ENCODE measurements at regions not wholly inside any gene's neighbourhood (a gene's known extent, or its start where the extent isn't known, plus 50 kb on each side); places are given as distances from the start of the nearest gene placed in this dataset.
"Not testable (repeated sequence)": the region's sequence is repeated elsewhere in the genome, so short reads cannot be mapped to it uniquely, and the experiment has no call there.

GRCh38 chr12:92062539-92063493 lies 82.8 kb downstream of the BTG1 start:
- no peak for DNase-seq (ENCODE audit: low read depth in 3 of 3, low spot score in 1 of 3)

- DNase-seq (ENCODE audit: low read depth in 3 of 3, low spot score in 1 of 3), result no peak
Observed at GRCh38 chr12:92061061-92061460, 84.6 kb downstream of the BTG1 start.

- no peak for DNase-seq (ENCODE audit: low read depth in 3 of 3, low spot score in 1 of 3)
Observed at GRCh38 chr12:92059960-92060359, 85.7 kb downstream of the BTG1 start.

DNA sequence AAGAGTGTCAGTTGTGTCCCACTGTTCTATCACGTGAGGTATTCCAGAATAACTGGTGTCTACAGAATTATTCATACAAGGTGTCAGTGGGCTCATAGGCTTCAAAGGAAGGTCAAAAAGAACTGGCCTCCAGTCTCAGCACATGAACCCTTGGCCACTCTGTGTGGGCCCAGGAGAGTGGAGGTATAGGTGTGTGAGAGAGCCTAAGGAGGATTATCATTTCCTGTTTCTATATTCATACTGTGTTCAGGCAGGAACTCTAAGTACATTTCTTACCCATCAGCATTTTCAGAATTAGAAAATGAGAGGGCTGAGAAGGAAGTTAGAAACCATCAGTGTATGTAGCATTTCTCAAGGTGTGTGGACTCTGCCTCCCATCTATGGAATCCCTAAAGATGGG lies 87.0 kb downstream of the BTG1 start:
- DNase-seq (ENCODE audit: low read depth in 3 of 3, low spot score in 1 of 3), result no peak

GRCh38 chr12:92056756-92057155 lies 88.9 kb downstream of the BTG1 start:
- DNase-seq (ENCODE audit: low read depth in 3 of 3, low spot score in 1 of 3), result not testable (repeated sequence)

DNA sequence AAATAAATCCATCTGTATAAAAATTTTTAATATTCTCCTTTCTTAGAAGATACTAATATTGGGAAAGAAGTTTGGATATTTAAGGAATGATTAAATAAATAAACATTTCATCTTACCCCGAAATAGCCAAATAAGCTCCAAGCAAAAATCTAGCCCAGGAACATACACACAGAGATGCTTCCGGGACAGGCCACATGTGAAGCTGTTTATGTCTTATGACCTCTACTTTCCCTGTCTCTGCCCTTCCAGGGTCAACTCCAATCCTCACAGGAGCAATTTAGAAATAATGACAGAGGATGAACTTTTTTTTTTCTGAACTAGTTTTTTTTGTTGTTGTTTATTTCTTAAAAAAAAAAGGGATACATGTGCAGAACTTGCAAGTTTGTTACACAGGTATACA lies 89.4 kb downstream of the BTG1 start:
- DNase-seq (ENCODE audit: low read depth in 3 of 3, low spot score in 1 of 3), result no peak

DNA sequence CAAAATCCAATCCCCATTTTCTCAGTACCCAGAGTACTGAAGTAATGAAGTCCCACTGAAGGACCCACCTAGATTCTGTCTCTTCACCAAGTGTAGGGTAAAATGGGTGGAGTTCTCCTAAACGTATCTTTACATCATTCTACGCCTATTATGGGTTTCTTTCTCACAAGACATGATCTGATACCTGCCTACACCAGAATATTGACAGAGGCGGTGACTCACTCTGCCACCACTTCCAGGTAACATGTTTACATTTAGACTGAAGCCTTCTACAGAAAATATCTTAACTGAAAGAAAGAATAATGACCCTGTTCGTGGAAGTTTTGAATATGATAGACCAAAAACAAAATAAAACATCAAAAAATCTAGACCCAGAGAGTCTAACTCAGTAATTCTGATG lies 89.8 kb downstream of the BTG1 start:
- DNase-seq (ENCODE audit: low read depth in 3 of 3, low spot score in 1 of 3), result no peak

DNA sequence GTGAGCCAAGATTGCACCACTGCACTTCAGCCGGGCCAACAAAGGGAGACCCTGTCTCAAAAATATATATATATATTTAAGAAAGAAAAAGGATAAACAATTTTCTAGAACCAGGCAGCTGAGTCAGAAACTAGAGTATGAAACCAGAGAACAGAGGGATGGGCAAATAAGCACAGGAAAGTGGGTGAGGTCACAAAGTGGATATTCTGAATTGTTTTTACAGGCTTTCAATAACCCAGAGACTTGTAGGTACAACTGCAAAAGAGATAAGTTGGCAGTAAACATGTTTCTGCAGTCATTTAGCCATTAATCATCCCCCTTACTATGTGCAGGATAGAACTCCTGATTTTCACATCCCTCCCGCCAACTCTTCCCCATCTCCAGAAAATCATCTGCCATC lies 94.2 kb downstream of the BTG1 start:
- no peak for DNase-seq (ENCODE audit: low read depth in 3 of 3, low spot score in 1 of 3)

DNA sequence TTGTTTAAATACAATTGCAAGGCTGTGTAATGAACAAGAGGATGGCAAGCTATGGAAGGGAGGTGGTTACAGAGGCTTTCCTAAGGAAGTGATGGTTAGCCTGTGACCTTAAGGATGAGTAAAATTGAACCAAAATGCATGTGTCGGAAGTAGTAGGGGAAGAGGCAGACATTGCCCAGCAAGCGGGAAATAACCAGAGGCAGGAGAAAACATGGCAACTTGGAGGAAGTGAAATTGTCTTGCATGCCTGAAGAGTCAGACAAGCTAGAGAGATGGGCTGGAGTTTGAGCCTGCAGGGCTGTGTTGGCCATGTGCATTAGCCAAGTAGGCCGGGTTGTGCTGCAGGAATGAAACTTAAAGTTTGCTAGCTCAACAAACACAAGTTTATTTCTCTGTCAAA lies 96.2 kb downstream of the BTG1 start:
- DNase-seq (ENCODE audit: low read depth in 3 of 3, low spot score in 1 of 3), result no peak

- DNase-seq (ENCODE audit: low read depth in 3 of 3, low spot score in 1 of 3), result no peak
Observed at GRCh38 chr12:92047393-92047826, 98.2 kb downstream of the BTG1 start.

- no peak for DNase-seq (ENCODE audit: low read depth in 3 of 3, low spot score in 1 of 3)
Observed at GRCh38 chr12:92046557-92047392, 98.9 kb downstream of the BTG1 start.

- no peak for DNase-seq (ENCODE audit: low read depth in 3 of 3, low spot score in 1 of 3)
Observed at GRCh38 chr12:92045852-92046251, 99.8 kb downstream of the BTG1 start.

DNA sequence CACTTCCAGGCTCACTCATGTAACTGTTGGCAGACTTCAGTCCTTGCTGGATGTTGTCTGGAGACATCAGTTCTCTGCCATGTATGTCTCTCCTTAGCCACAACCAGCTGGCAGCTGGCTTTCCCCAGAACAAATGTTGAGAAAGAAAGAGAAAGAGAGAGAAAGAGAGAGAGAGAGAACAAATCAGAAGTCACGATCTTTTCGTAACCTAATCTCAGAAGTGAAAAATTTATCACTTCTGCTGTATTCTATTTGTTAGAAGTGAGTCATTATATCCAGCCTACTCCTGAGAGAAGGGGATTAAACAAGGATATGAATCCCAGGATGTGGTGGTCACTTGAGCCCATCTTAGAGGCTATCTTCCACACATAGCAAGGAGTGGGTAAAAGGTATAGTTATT lies 101.2 kb downstream of the BTG1 start:
- no peak for DNase-seq (ENCODE audit: low read depth in 3 of 3, low spot score in 1 of 3)

- DNase-seq (ENCODE audit: low read depth in 3 of 3, low spot score in 1 of 3), result no peak
Observed at GRCh38 chr12:92042791-92043531, 102.7 kb downstream of the BTG1 start.

DNA sequence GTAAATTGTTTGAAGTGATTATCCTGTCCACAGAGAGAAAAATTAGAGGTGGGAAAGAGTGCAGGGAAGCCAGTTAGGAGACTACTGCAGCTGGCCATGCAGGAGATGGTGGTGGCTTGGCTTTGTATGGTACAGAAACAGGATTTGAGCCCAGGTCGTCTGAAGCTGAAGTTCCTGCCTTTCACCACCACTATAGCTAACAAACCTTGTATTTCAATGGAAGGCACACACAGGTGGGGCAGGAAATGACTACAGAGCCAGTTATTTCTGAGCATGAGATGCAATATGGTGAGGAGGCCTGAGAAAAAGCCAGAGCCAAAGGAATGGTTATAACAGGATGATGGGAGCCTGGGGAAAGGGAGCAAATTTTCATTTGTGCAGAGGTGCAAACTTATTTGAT lies 103.9 kb downstream of the BTG1 start:
- no peak for DNase-seq (ENCODE audit: low read depth in 3 of 3, low spot score in 1 of 3)

DNA sequence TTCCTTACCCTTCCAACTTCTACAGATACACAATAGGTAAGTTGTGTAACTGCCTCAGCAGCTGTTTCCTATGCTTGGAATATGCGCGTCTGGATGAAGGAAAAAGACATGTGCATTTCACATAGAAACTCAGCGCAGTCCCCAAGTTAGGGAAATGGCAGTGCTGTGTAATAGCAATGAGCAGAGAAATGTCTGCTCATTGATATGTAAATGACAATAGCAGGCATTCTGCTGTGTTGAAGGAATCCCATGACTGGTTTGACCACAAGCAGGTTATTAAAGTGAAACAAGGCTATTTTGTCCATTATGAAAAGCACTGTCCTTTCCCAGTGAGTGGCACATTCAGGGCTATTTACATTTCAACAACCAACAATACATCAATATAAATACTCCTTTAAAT lies 106.6 kb downstream of the BTG1 start:
- DNase-seq (ENCODE audit: low read depth in 3 of 3, low spot score in 1 of 3), result no peak

- DNase-seq (ENCODE audit: low read depth in 3 of 3, low spot score in 1 of 3), result no peak
Observed at GRCh38 chr12:92038476-92038875, 107.2 kb downstream of the BTG1 start.

DNA sequence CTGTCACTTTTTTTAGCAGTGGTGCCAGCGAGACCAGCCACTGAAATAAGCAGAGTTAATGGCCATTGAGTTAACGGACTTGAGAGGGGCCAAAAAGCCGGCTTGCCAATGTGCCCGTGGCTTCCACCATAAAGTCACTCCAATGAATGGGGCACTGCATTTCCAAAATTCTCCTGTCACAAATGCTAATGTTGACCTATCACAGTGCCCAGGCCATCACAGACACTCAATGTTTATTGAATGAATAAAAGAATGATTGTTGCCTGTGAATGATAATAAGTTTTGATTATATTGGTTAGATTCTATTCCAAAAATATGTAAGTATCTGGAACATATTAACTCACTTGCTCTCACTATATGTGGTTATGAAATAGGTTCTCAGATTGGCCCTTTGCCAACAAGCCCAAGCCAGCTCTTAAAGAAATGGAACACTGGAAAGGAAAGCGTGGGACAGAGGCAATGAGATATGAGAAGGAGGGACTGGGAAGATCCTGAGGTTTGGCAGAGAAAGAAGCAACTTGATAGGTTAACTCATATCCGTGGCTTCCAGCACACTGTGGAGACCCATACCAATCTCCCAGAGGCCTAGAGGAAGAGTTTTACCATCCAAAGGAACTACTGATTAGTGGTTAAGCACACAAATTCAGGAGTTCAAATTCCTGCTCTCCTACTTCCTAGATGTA lies 108.7 kb downstream of the BTG1 start:
- no peak for DNase-seq (ENCODE audit: low read depth in 3 of 3, low spot score in 1 of 3)

- no peak for DNase-seq (ENCODE audit: low read depth in 3 of 3, low spot score in 1 of 3)
Observed at GRCh38 chr12:92036061-92036620, 109.5 kb downstream of the BTG1 start.

- no peak for DNase-seq (ENCODE audit: low read depth in 3 of 3, low spot score in 1 of 3)
Observed at GRCh38 chr12:92035477-92035876, 110.2 kb downstream of the BTG1 start.

Measured in stimulated activated CD4-positive, alpha-beta T cell treated with anti-CD3 and anti-CD28 coated beads, TNF-alpha, amount 100 ng/mL, for 1 hour (primary cell).